ENCODE measurements at regions not wholly inside any gene's neighbourhood (a gene's known extent, or its start where the extent isn't known, plus 50 kb on each side); places are given as distances from the start of the nearest gene placed in this dataset.

DNA sequence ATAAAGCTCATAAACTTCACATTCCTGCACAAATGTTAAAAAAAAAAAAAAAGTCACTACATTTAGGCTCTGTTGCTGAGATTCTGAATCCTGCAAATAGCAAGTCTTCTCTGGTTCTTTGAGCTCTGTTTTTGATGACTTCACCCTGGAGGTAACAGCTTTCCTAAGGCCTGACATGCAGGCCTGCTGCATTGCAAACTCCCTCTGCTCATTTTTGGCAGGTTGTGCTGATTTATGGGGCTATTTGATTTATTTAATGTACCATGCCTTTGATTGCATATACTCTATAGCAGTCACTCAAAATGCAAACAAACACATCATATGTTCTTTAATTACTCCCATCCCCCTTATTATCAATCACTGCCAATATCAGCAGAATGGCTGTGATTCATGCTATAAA is 416.1 kb upstream of the IZUMO3 start:
- TF ChIP-seq EZH2 (IDR thresholded peaks at IDR 0.05; ENCODE audit: low read length, missing control alignments), result no peak
- TF ChIP-seq, protein P1, sequence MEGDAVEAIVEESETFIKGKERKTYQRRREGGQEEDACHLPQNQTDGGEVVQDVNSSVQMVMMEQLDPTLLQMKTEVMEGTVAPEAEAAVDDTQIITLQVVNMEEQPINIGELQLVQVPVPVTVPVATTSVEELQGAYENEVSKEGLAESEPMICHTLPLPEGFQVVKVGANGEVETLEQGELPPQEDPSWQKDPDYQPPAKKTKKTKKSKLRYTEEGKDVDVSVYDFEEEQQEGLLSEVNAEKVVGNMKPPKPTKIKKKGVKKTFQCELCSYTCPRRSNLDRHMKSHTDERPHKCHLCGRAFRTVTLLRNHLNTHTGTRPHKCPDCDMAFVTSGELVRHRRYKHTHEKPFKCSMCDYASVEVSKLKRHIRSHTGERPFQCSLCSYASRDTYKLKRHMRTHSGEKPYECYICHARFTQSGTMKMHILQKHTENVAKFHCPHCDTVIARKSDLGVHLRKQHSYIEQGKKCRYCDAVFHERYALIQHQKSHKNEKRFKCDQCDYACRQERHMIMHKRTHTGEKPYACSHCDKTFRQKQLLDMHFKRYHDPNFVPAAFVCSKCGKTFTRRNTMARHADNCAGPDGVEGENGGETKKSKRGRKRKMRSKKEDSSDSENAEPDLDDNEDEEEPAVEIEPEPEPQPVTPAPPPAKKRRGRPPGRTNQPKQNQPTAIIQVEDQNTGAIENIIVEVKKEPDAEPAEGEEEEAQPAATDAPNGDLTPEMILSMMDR (conservative IDR thresholded peaks at IDR 0.05 in 1 of 2, IDR thresholded peaks at IDR 0.05 in 1 of 2; ENCODE audit: low read depth in 1 of 2, low read length in 2 of 2), result no peak
